Smooth muscle cell (in vitro differentiated cells): ENCODE measurements at regions not wholly inside any gene's neighbourhood (a gene's known extent, or its start where the extent isn't known, plus 50 kb on each side); places are given as distances from the start of the nearest gene placed in this dataset.
A peak's percentile ranks its signal among the peaks of the same experiment; 100 is the strongest.

Source experiments
- DNase-seq: peaks from one replicate; lab custom pipeline; 2025; ENCODE audit not compliant: unreplicated experiment; lab: John Stamatoyannopoulos, UW
- H2AFZ ChIP-seq: fragments of 200-600 bp; sonication (generic); 2 replicates; pipeline ENCODE4 v1.6.0; 2016; ENCODE audit warnings: antibody characterized with exemption, low read depth, mild to moderate bottlenecking
- H3F3A ChIP-seq: fragments of 200-600 bp; sonication (generic); 2 replicates; pipeline ENCODE4 v1.6.0; 2017; ENCODE audit warnings: antibody characterized with exemption, low read depth
- H3K27ac ChIP-seq: fragments of 200-600 bp; sonication (generic); 2 replicates; pipeline ENCODE4 v1.5.1; 2016; ENCODE audit warnings: low read depth, mild to moderate bottlenecking
- H3K27me3 ChIP-seq: fragments of 200-600 bp; sonication (generic); 2 replicates; pipeline ENCODE4 v1.6.1; 2016; ENCODE audit warnings: low read depth, mild to moderate bottlenecking
- H3K36me3 ChIP-seq: fragments of 200-600 bp; sonication (generic); 2 replicates; pipeline ENCODE4 v1.5.1; 2016; ENCODE audit warnings: low read depth
- H3K4me1 ChIP-seq: fragments of 200-600 bp; sonication (generic); 2 replicates; pipeline ENCODE4 v1.5.1; 2016; ENCODE audit warnings: low read depth
- H3K4me2 ChIP-seq: fragments of 200-600 bp; sonication (generic); 2 replicates; pipeline ENCODE4 v1.6.0; 2016; ENCODE audit warnings: mild to moderate bottlenecking
- H3K4me3 ChIP-seq: fragments of 200-600 bp; sonication (generic); 2 replicates; pipeline ENCODE4 v1.5.1; 2016; ENCODE audit warnings: mild to moderate bottlenecking
- H3K79me2 ChIP-seq: fragments of 200-600 bp; sonication (generic); 2 replicates; pipeline ENCODE4 v1.6.0; 2016; ENCODE audit warnings: low read depth, mild to moderate bottlenecking
- H3K9ac ChIP-seq: fragments of 200-600 bp; sonication (generic); 2 replicates; pipeline ENCODE4 v1.6.0; 2016; ENCODE audit warnings: low read depth
- H3K9me3 ChIP-seq: fragments of 200-600 bp; sonication (generic); replicated peaks from 2 replicates; pipeline ENCODE4 v1.5.1; 2016; ENCODE audit warnings: low read depth
- H4K20me1 ChIP-seq: fragments of 200-600 bp; sonication (generic); 2 replicates; pipeline ENCODE4 v1.6.0; 2016; ENCODE audit warnings: low read depth
- WGBS: methylation state at CpG from one replicate; pipeline ENCODE4 v1.1.7; 2016; ENCODE audit warnings: low lambda C conversion rate; 5-methylcytosine and 5-hydroxymethylcytosine counted together
- TF ChIP-seq, protein P1 (sequence below): fragments of 200-600 bp; sonication (generic); IDR thresholded peaks from 2 replicates; pipeline ENCODE4 v1.5.1; 2017; ENCODE audit warnings: borderline replicate concordance, mild to moderate bottlenecking, antibody characterized with exemption; ENCODE audit not compliant: insufficient read depth, poor library complexity, severe bottlenecking

- TF ChIP-seq, protein P1, sequence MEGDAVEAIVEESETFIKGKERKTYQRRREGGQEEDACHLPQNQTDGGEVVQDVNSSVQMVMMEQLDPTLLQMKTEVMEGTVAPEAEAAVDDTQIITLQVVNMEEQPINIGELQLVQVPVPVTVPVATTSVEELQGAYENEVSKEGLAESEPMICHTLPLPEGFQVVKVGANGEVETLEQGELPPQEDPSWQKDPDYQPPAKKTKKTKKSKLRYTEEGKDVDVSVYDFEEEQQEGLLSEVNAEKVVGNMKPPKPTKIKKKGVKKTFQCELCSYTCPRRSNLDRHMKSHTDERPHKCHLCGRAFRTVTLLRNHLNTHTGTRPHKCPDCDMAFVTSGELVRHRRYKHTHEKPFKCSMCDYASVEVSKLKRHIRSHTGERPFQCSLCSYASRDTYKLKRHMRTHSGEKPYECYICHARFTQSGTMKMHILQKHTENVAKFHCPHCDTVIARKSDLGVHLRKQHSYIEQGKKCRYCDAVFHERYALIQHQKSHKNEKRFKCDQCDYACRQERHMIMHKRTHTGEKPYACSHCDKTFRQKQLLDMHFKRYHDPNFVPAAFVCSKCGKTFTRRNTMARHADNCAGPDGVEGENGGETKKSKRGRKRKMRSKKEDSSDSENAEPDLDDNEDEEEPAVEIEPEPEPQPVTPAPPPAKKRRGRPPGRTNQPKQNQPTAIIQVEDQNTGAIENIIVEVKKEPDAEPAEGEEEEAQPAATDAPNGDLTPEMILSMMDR: no peak
These were observed 127.9 kb upstream of the SGCD start for GRCh38 chr5:156199045-156199444.

DNA sequence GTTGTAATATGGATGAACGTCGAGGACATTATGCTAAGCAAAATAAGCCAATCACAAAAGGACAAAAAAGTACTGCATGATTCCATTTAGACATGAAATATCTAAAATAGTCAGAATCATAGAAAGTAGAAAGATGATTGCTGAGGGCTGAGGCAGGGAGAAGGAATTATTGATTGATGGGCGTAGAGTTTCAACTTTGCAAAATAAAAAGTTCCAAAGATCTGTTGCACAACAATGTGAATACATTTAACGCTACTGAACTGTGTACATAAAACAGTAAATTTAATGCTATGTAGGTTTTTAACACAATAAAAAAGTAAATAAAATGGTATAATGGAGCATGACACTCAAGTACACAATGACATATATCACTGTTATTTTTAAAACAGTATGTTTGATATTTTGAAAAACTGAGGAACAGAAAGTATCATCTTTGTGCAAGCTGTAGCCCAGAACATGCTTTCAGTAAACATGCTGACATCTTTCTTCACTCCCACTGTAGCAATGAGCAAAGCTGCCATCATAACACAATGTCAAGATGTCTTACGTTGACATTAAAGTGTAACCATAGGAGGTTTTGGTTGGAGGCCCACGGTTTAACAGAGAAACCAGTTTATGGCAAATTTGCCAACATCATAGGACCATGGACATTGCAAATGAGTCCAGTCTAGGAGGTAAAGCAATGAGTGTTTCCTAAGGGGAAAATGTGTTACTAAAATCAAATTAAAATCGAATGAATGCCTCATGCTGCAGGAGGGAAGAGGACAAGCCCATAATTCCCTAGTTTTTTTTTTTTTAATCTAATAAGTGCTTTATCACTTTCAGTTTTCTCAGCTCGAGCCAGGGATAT, 125.8 kb upstream of the SGCD start:
- no peaks in the 10 kb centered on the region for H3F3A ChIP-seq
- H3K4me1 ChIP-seq: peaks cover 13% of the 10 kb centered on the region
- no peak overlapping the region for H3K4me3 ChIP-seq
- H3K79me2 ChIP-seq: no peaks in the 10 kb centered on the region
- DNase-seq: no peak
- no peak overlapping the region for H2AFZ ChIP-seq
- WGBS: 86% methylated on average over 8 of the region's 8 CpGs
- H3K27ac ChIP-seq: no peak overlapping the region
- no peak overlapping the region for H3K9ac ChIP-seq
- no peaks in the 10 kb centered on the region for H3K27me3 ChIP-seq
- no peaks in the 10 kb centered on the region for H3K9me3 ChIP-seq
- no peaks in the 10 kb centered on the region for H3K36me3 ChIP-seq
- peak overlapping the region; percentile 22 for H3K4me2 ChIP-seq
- TF ChIP-seq, protein P1: no peak
- H4K20me1 ChIP-seq: no peaks in the 10 kb centered on the region

More at GRCh38 chr5:156199045-156199444, 127.9 kb upstream of the SGCD start:
- Histone ChIP-seq H2AFZ (no peak overlapping the region), H3K79me2 (no peaks in the 10 kb centered on the region), H3K27me3 (no peaks in the 10 kb centered on the region), H3K9ac (no peak overlapping the region), H3K4me1 (peaks cover 13% of the 10 kb centered on the region), H3K27ac (no peak overlapping the region), H3K4me3 (no peak overlapping the region), H3F3A (no peaks in the 10 kb centered on the region), H3K9me3 (no peaks in the 10 kb centered on the region), H3K4me2 (no peak overlapping the region), H3K36me3 (no peaks in the 10 kb centered on the region), H4K20me1 (no peaks in the 10 kb centered on the region)
- no peak for DNase-seq
- WGBS: 87% methylated on average over 1 of the region's 1 CpG

- Histone ChIP-seq H3K27ac (peak overlapping the region; percentile 46), H3K4me1 (peaks cover 13% of the 10 kb centered on the region), H4K20me1 (no peaks in the 10 kb centered on the region), H2AFZ (no peak overlapping the region), H3K4me2 (peak overlapping the region; percentile 22), H3K9ac (no peak overlapping the region), H3F3A (no peaks in the 10 kb centered on the region), H3K27me3 (no peaks in the 10 kb centered on the region), H3K9me3 (no peaks in the 10 kb centered on the region), H3K36me3 (no peaks in the 10 kb centered on the region), H3K79me2 (no peaks in the 10 kb centered on the region), H3K4me3 (no peak overlapping the region)
- no peak for DNase-seq
- WGBS: 36% methylated on average over 3 of the region's 3 CpGs
- TF ChIP-seq, protein P1: no peak
These were observed 125.1 kb upstream of the SGCD start for GRCh38 chr5:156201788-156202403.
